ENCODE measurements at regions not wholly inside any gene's neighbourhood (a gene's known extent, or its start where the extent isn't known, plus 50 kb on each side); places are given as distances from the start of the nearest gene placed in this dataset.

DNA sequence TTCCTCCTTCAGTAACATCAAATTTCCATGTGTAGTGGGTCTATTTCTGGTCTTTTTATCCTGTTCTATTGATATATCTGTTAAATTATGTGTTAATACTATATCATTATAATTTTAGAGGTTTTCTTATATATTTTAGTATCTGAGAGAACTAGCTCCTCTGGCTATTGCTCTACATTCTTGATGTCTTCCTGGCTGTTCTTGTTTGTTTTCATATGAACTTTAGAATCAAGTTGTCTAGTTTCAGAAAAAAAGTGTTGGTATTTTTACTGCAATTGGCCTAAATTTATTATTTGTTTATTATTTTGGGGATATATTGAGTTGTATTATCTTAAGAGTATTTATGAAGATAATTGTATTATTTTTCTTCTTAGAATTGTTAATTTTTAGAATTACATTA lies 128.0 kb upstream of the ZNF618 start:
- TF ChIP-seq, protein P1, sequence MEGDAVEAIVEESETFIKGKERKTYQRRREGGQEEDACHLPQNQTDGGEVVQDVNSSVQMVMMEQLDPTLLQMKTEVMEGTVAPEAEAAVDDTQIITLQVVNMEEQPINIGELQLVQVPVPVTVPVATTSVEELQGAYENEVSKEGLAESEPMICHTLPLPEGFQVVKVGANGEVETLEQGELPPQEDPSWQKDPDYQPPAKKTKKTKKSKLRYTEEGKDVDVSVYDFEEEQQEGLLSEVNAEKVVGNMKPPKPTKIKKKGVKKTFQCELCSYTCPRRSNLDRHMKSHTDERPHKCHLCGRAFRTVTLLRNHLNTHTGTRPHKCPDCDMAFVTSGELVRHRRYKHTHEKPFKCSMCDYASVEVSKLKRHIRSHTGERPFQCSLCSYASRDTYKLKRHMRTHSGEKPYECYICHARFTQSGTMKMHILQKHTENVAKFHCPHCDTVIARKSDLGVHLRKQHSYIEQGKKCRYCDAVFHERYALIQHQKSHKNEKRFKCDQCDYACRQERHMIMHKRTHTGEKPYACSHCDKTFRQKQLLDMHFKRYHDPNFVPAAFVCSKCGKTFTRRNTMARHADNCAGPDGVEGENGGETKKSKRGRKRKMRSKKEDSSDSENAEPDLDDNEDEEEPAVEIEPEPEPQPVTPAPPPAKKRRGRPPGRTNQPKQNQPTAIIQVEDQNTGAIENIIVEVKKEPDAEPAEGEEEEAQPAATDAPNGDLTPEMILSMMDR (IDR thresholded peaks at IDR 0.05), result no peak
- no peak for TF ChIP-seq POLR2A (IDR thresholded peaks at IDR 0.05)
